ENCODE measurements at regions not wholly inside any gene's neighbourhood (a gene's known extent, or its start where the extent isn't known, plus 50 kb on each side); places are given as distances from the start of the nearest gene placed in this dataset.

DNA sequence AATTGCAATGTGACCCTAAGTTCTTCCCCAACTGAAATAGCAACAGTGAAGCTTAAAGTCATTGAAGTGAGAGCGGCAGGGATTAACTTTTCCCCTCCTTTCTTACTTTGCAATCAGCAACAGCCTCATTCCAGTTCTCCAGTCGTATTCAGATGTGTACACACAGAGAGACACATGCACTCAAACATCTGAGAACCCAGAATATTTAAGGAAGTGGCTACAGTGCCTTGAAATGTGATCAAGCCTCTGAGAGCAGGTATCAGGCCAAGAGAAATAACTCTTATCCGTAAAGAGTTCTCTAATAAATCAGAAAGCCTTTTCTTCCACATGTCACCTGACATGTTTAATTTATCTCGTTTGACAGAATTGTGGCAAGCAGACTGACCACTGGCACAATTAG lies 388.9 kb upstream of the NPVF start:
- TF ChIP-seq POLR2A (IDR thresholded peaks at IDR 0.05; ENCODE audit: low read length) (no peak), GATA1 (IDR thresholded peaks at IDR 0.05; ENCODE audit: low read depth, low read length) (no peak)

All from erythroblast (primary cell).